ENCODE measurements at regions not wholly inside any gene's neighbourhood (a gene's known extent, or its start where the extent isn't known, plus 50 kb on each side); places are given as distances from the start of the nearest gene placed in this dataset.

- TF ChIP-seq CTCF (IDR thresholded peaks at IDR 0.05) (no peak), POLR2A (IDR thresholded peaks at IDR 0.05) (no peak)
Observed at GRCh38 chr2:176582990-176583481, 313.8 kb downstream of the MTX2 start.

All from Peyer's patch (tissue), 4 donors.